Bronchial epithelial cell (primary cell): ENCODE measurements at regions not wholly inside any gene's neighbourhood (a gene's known extent, or its start where the extent isn't known, plus 50 kb on each side); places are given as distances from the start of the nearest gene placed in this dataset.
"Not testable (repeated sequence)": the region's sequence is repeated elsewhere in the genome, so short reads cannot be mapped to it uniquely, and the experiment has no call there.

Experiments
- DNase-seq: peaks from one replicate; pipeline ENCODE4 v3.0.0-alpha.2; 2010; ENCODE audit warnings: low read depth
- FAIRE-seq: peaks from 2 replicates; lab custom pipeline; 2011; peaks lifted over from hg19 to GRCh38; lab: Jason Lieb, UNC
- H3K27me3 ChIP-seq: 2 replicates; pipeline ENCODE4 v1.5.1; 2011; ENCODE audit warnings: low read length; ENCODE audit not compliant: control insufficient read depth, insufficient read depth
- H3K36me3 ChIP-seq: 2 replicates; pipeline ENCODE4 v1.5.1; 2011; ENCODE audit warnings: low read length; ENCODE audit not compliant: control insufficient read depth, insufficient read depth
- H3K4me3 ChIP-seq: 2 replicates; pipeline ENCODE4 v1.5.1; 2011; ENCODE audit warnings: mild to moderate bottlenecking, low read depth, low read length, control low read depth
- CTCF ChIP-seq: IDR thresholded peaks from 2 replicates; pipeline ENCODE4 v1.5.1; 2011; ENCODE audit warnings: mild to moderate bottlenecking, moderate library complexity, low read length, control low read depth, inconsistent platforms; ENCODE audit not compliant: insufficient read depth, severe bottlenecking

- no peaks in the 10 kb centered on the region for H3K27me3 ChIP-seq
- DNase-seq (no peak), FAIRE-seq (no peak)
- no peak overlapping the region for H3K4me3 ChIP-seq
- no peaks in the 10 kb centered on the region for H3K36me3 ChIP-seq
- no peak for TF ChIP-seq CTCF
Observed at GRCh38 chr6:125618629-125619028, 130.8 kb upstream of the HEY2 start.

- FAIRE-seq (no peak), DNase-seq (no peak)
- no peaks in the 10 kb centered on the region for H3K27me3 ChIP-seq
- TF ChIP-seq CTCF, result no peak
- no peaks in the 10 kb centered on the region for H3K36me3 ChIP-seq
- H3K4me3 ChIP-seq, result no peak overlapping the region
Observed at GRCh38 chr6:125623085-125623484, 126.3 kb upstream of the HEY2 start.

- DNase-seq (no peak), FAIRE-seq (no peak)
- H3K27me3 ChIP-seq, result no peaks in the 10 kb centered on the region
- no peak for TF ChIP-seq CTCF
- H3K4me3 ChIP-seq, result no peak overlapping the region
- no peaks in the 10 kb centered on the region for H3K36me3 ChIP-seq
Observed at GRCh38 chr6:125631165-125631564, 118.3 kb upstream of the HEY2 start.

- not testable (repeated sequence) for FAIRE-seq, H3K36me3 ChIP-seq, DNase-seq, H3K27me3 ChIP-seq, H3K4me3 ChIP-seq
Observed at GRCh38 chr6:125636011-125636410, 113.4 kb upstream of the HEY2 start.

- Histone ChIP-seq H3K27me3 (no peaks in the 10 kb centered on the region), H3K4me3 (no peak overlapping the region), H3K36me3 (no peaks in the 10 kb centered on the region)
- DNase-seq (no peak), FAIRE-seq (no peak)
- no peak for TF ChIP-seq CTCF
Observed at GRCh38 chr6:125636671-125637070, 112.8 kb upstream of the HEY2 start.

- no peak for DNase-seq
- H3K4me3 ChIP-seq, result no peak overlapping the region
- FAIRE-seq, result no peak
- no peaks in the 10 kb centered on the region for H3K36me3 ChIP-seq
- H3K27me3 ChIP-seq, result no peaks in the 10 kb centered on the region
- no peak for TF ChIP-seq CTCF
Observed at GRCh38 chr6:125637207-125637606, 112.2 kb upstream of the HEY2 start.
